Tibial nerve (tissue), 4 donors: ENCODE measurements at regions not wholly inside any gene's neighbourhood (a gene's known extent, or its start where the extent isn't known, plus 50 kb on each side); places are given as distances from the start of the nearest gene placed in this dataset.

Source experiments
- EP300 ChIP-seq, 2 donors: sonication (generic); formaldehyde crosslinking; IDR thresholded peaks; one replicate each; pipeline ENCODE4 v1.6.1; 2017; ENCODE audit warnings: antibody characterized with exemption in 2 of 2, mild to moderate bottlenecking in 1 of 2
- POLR2A ChIP-seq, 2 donors: fragments of 450-650 bp; IDR thresholded peaks; one replicate each; pipeline ENCODE4 v1.6.1; 2017; ENCODE audit warnings: antibody characterized with exemption in 2 of 2, mild to moderate bottlenecking in 2 of 2, moderate library complexity in 2 of 2
- TF ChIP-seq, protein P1 (sequence below), 5 experiments: fragments of 200-600 bp in 3 of 5; fragments of 450-650 bp in 2 of 5; sonication (generic) in 3 of 5; IDR thresholded peaks; one replicate each; pipeline ENCODE4 v1.5.1; 2016 to 2019; ENCODE audit warnings: antibody characterized with exemption in 5 of 5, mild to moderate bottlenecking in 3 of 5, moderate library complexity in 2 of 5

DNA sequence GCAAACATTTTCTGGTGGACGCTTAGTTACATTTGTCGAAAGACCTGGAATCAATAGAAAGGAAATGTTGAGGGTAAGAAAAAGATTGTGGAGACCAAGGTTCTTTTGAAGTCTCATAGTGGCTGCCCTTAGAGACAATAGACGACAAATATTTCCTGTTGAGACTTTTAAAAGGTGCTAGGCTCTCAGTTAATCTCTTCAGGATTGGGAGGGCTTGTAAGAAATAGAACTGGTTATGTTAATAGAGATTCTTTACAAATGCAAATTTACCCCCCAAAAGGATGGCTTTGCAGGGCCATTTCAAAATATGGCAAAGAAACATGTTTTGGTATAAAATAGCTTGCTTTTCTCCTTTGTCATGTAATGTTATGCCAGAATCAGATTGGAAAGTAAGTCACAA is 428.2 kb upstream of the CTNND2 start:
- TF ChIP-seq POLR2A (IDR thresholded peaks at IDR 0.05) (no peak), EP300 (IDR thresholded peaks at IDR 0.05) (no peak)
- TF ChIP-seq, protein P1, sequence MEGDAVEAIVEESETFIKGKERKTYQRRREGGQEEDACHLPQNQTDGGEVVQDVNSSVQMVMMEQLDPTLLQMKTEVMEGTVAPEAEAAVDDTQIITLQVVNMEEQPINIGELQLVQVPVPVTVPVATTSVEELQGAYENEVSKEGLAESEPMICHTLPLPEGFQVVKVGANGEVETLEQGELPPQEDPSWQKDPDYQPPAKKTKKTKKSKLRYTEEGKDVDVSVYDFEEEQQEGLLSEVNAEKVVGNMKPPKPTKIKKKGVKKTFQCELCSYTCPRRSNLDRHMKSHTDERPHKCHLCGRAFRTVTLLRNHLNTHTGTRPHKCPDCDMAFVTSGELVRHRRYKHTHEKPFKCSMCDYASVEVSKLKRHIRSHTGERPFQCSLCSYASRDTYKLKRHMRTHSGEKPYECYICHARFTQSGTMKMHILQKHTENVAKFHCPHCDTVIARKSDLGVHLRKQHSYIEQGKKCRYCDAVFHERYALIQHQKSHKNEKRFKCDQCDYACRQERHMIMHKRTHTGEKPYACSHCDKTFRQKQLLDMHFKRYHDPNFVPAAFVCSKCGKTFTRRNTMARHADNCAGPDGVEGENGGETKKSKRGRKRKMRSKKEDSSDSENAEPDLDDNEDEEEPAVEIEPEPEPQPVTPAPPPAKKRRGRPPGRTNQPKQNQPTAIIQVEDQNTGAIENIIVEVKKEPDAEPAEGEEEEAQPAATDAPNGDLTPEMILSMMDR (IDR thresholded peaks at IDR 0.05), result no peak
